ENCODE measurements at regions not wholly inside any gene's neighbourhood (a gene's known extent, or its start where the extent isn't known, plus 50 kb on each side); places are given as distances from the start of the nearest gene placed in this dataset.

DNA sequence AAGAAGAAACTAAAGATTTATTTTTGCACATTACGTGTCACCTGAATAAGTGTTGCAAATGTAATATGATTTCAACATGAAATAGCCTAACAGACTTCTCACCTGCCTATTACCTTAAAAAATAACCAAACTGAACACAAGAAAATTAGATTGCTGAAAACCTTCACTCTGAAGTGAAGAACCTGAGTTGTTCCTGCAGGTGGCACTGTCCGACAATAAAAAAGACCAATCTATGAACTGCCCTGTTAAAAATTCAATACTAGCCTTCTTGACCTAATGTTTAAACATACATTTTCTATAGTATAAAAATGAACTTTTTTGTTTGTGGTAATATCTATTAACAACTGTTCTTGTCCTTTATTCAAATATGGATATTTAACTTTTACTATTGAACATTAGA lies 69.2 kb upstream of the PNPLA4 start:
- TF ChIP-seq CTCF (IDR thresholded peaks at IDR 0.05): peak in 5 of 7 experiments; percentile 20 to 61 (median 39)
- no peak for TF ChIP-seq EP300 (IDR thresholded peaks at IDR 0.05)
- TF ChIP-seq POLR2A (IDR thresholded peaks at IDR 0.05): no peak

All from stomach (tissue), 4 donors.